ENCODE measurements at regions not wholly inside any gene's neighbourhood (a gene's known extent, or its start where the extent isn't known, plus 50 kb on each side); places are given as distances from the start of the nearest gene placed in this dataset.
"Not testable (repeated sequence)": the region's sequence is repeated elsewhere in the genome, so short reads cannot be mapped to it uniquely, and the experiment has no call there.

GRCh38 chr2:183901931-183902330, 696.4 kb upstream of the ZNF804A start:
- no peaks in the 10 kb centered on the region for H4K20me1 ChIP-seq (ENCODE audit: insufficient read depth, low read length)
- H3K27ac ChIP-seq (ENCODE audit: low read depth, low read length, poor library complexity, severe bottlenecking) = no peak overlapping the region
- no peak overlapping the region for H3K4me2 ChIP-seq (ENCODE audit: low read length)
- no peak overlapping the region for H2AFZ ChIP-seq (ENCODE audit: low read length)
- no peaks in the 10 kb centered on the region for H3K9me3 ChIP-seq (ENCODE audit: low read length)
- H3K27me3 ChIP-seq (ENCODE audit: insufficient read depth, low read length) = no peaks in the 10 kb centered on the region
- H3K36me3 ChIP-seq (ENCODE audit: insufficient read depth, low read length) = no peaks in the 10 kb centered on the region
- H3F3A ChIP-seq (ENCODE audit: insufficient read depth, low read length) = no peaks in the 10 kb centered on the region
- no peak overlapping the region for H3K4me3 ChIP-seq (ENCODE audit: low read depth, low read length, poor library complexity, severe bottlenecking)
- H3K9ac ChIP-seq (ENCODE audit: low read length) = no peak overlapping the region
- no peak for TF ChIP-seq EZH2 (IDR thresholded peaks at IDR 0.05; ENCODE audit: borderline replicate concordance, low read length)
- TF ChIP-seq CTCF (IDR thresholded peaks at IDR 0.05; ENCODE audit: low read length) = no peak
- no peaks in the 10 kb centered on the region for H3K9me2 ChIP-seq (ENCODE audit: low read depth, low read length)
- no peaks in the 10 kb centered on the region for H3K79me2 ChIP-seq (ENCODE audit: insufficient read depth, low read length)
- peaks cover 4% of the 10 kb centered on the region for H3K4me1 ChIP-seq (ENCODE audit: insufficient read depth, low read length, severe bottlenecking)

- Histone ChIP-seq H3K9me3 (ENCODE audit: low read length) (no peaks in the 10 kb centered on the region), H3K9me2 (ENCODE audit: low read depth, low read length) (no peaks in the 10 kb centered on the region), H3K4me1 (ENCODE audit: insufficient read depth, low read length, severe bottlenecking) (no peaks in the 10 kb centered on the region), H3K4me3 (ENCODE audit: low read depth, low read length, poor library complexity, severe bottlenecking) (no peak overlapping the region), H3K27ac (ENCODE audit: low read depth, low read length, poor library complexity, severe bottlenecking) (no peak overlapping the region), H4K20me1 (ENCODE audit: insufficient read depth, low read length) (no peaks in the 10 kb centered on the region), H3K27me3 (ENCODE audit: insufficient read depth, low read length) (no peaks in the 10 kb centered on the region), H3F3A (ENCODE audit: insufficient read depth, low read length) (no peaks in the 10 kb centered on the region), H3K79me2 (ENCODE audit: insufficient read depth, low read length) (no peaks in the 10 kb centered on the region), H3K36me3 (ENCODE audit: insufficient read depth, low read length) (no peaks in the 10 kb centered on the region), H3K4me2 (ENCODE audit: low read length) (no peak overlapping the region), H3K9ac (ENCODE audit: low read length) (no peak overlapping the region), H2AFZ (ENCODE audit: low read length) (no peak overlapping the region)
- TF ChIP-seq EZH2 (IDR thresholded peaks at IDR 0.05; ENCODE audit: borderline replicate concordance, low read length) = no peak
- TF ChIP-seq CTCF (IDR thresholded peaks at IDR 0.05; ENCODE audit: low read length) = no peak
These were observed 695.3 kb upstream of the ZNF804A start for GRCh38 chr2:183903026-183903425.

- H3K27me3 ChIP-seq (ENCODE audit: insufficient read depth, low read length); H3K9me3 ChIP-seq (ENCODE audit: low read length): not testable (repeated sequence)
These were observed 682.3 kb upstream of the ZNF804A start for GRCh38 chr2:183916041-183916440.

GRCh38 chr2:183919167-183919566, 679.2 kb upstream of the ZNF804A start:
- H3K9me2 ChIP-seq (ENCODE audit: low read depth, low read length) = no peaks in the 10 kb centered on the region
- no peak overlapping the region for H3K27ac ChIP-seq (ENCODE audit: low read depth, low read length, poor library complexity, severe bottlenecking)
- H3K4me2 ChIP-seq (ENCODE audit: low read length) = no peak overlapping the region
- no peak overlapping the region for H3K9ac ChIP-seq (ENCODE audit: low read length)
- no peaks in the 10 kb centered on the region for H3K36me3 ChIP-seq (ENCODE audit: insufficient read depth, low read length)
- no peaks in the 10 kb centered on the region for H3K9me3 ChIP-seq (ENCODE audit: low read length)
- no peak overlapping the region for H2AFZ ChIP-seq (ENCODE audit: low read length)
- no peaks in the 10 kb centered on the region for H3K27me3 ChIP-seq (ENCODE audit: insufficient read depth, low read length)
- no peak overlapping the region for H3K4me3 ChIP-seq (ENCODE audit: low read depth, low read length, poor library complexity, severe bottlenecking)
- no peaks in the 10 kb centered on the region for H4K20me1 ChIP-seq (ENCODE audit: insufficient read depth, low read length)
- H3F3A ChIP-seq (ENCODE audit: insufficient read depth, low read length) = no peaks in the 10 kb centered on the region
- TF ChIP-seq EZH2 (IDR thresholded peaks at IDR 0.05; ENCODE audit: borderline replicate concordance, low read length) = no peak
- TF ChIP-seq CTCF (IDR thresholded peaks at IDR 0.05; ENCODE audit: low read length) = no peak
- H3K4me1 ChIP-seq (ENCODE audit: insufficient read depth, low read length, severe bottlenecking) = no peaks in the 10 kb centered on the region
- H3K79me2 ChIP-seq (ENCODE audit: insufficient read depth, low read length) = no peaks in the 10 kb centered on the region

More at GRCh38 chr2:183916041-183916440, 682.3 kb upstream of the ZNF804A start:
- not testable (repeated sequence) for H3K79me2 ChIP-seq (ENCODE audit: insufficient read depth, low read length); H3K27ac ChIP-seq (ENCODE audit: low read depth, low read length, poor library complexity, severe bottlenecking); H3K4me2 ChIP-seq (ENCODE audit: low read length); H3K9ac ChIP-seq (ENCODE audit: low read length); H3K4me3 ChIP-seq (ENCODE audit: low read depth, low read length, poor library complexity, severe bottlenecking); H2AFZ ChIP-seq (ENCODE audit: low read length); H3F3A ChIP-seq (ENCODE audit: insufficient read depth, low read length); H4K20me1 ChIP-seq (ENCODE audit: insufficient read depth, low read length); H3K9me2 ChIP-seq (ENCODE audit: low read depth, low read length); H3K4me1 ChIP-seq (ENCODE audit: insufficient read depth, low read length, severe bottlenecking); H3K36me3 ChIP-seq (ENCODE audit: insufficient read depth, low read length)

Measured in OCI-LY1 (cell line).